Fibroblast of mammary gland (primary cell): ENCODE measurements at regions not wholly inside any gene's neighbourhood (a gene's known extent, or its start where the extent isn't known, plus 50 kb on each side); places are given as distances from the start of the nearest gene placed in this dataset.
A peak's percentile ranks its signal among the peaks of the same experiment; 100 is the strongest.

ENCODE experiments used
- DNase-seq: peaks from one replicate; pipeline ENCODE4 v3.0.0-alpha.2; 2010; ENCODE audit warnings: low read depth
- H3K4me3 ChIP-seq: 2 replicates; pipeline ENCODE4 v1.5.1; 2011; ENCODE audit warnings: low read depth, mild to moderate bottlenecking, low read length, moderate library complexity; ENCODE audit not compliant: control insufficient read depth
- TF ChIP-seq, protein P1 (sequence below): conservative IDR thresholded peaks from 2 replicates; pipeline ENCODE4 v1.5.1; 2011; ENCODE audit warnings: low read depth, low read length, inconsistent platforms; ENCODE audit not compliant: control insufficient read depth, insufficient read depth

GRCh38 chr3:154979331-154979730 is 100.8 kb upstream of the MME start:
- TF ChIP-seq, protein P1, sequence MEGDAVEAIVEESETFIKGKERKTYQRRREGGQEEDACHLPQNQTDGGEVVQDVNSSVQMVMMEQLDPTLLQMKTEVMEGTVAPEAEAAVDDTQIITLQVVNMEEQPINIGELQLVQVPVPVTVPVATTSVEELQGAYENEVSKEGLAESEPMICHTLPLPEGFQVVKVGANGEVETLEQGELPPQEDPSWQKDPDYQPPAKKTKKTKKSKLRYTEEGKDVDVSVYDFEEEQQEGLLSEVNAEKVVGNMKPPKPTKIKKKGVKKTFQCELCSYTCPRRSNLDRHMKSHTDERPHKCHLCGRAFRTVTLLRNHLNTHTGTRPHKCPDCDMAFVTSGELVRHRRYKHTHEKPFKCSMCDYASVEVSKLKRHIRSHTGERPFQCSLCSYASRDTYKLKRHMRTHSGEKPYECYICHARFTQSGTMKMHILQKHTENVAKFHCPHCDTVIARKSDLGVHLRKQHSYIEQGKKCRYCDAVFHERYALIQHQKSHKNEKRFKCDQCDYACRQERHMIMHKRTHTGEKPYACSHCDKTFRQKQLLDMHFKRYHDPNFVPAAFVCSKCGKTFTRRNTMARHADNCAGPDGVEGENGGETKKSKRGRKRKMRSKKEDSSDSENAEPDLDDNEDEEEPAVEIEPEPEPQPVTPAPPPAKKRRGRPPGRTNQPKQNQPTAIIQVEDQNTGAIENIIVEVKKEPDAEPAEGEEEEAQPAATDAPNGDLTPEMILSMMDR = no peak
- no peak for DNase-seq

DNA sequence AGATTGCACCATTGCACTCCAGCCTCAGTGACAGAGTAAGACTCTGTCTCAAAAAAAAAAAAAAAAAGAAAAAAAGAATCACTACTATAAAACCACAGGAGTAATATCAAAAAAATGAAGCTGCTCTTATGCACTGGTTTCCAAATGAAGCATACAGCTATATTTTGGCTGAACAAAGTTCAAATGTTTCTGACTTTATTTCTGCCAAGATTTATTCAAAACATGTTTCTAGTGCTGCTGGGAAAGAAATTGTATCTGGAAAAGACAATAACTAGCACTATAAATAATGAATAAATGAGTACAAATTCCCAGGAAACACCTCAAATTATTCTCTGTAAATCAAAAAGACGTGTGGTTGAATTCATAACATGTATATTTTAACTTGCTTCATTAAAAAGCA is 102.5 kb upstream of the MME start:
- no peak overlapping the region for H3K4me3 ChIP-seq
- TF ChIP-seq, protein P1 = no peak
- no peak for DNase-seq

More at GRCh38 chr3:154979331-154979730, 100.8 kb upstream of the MME start:
- no peak overlapping the region for H3K4me3 ChIP-seq

DNA sequence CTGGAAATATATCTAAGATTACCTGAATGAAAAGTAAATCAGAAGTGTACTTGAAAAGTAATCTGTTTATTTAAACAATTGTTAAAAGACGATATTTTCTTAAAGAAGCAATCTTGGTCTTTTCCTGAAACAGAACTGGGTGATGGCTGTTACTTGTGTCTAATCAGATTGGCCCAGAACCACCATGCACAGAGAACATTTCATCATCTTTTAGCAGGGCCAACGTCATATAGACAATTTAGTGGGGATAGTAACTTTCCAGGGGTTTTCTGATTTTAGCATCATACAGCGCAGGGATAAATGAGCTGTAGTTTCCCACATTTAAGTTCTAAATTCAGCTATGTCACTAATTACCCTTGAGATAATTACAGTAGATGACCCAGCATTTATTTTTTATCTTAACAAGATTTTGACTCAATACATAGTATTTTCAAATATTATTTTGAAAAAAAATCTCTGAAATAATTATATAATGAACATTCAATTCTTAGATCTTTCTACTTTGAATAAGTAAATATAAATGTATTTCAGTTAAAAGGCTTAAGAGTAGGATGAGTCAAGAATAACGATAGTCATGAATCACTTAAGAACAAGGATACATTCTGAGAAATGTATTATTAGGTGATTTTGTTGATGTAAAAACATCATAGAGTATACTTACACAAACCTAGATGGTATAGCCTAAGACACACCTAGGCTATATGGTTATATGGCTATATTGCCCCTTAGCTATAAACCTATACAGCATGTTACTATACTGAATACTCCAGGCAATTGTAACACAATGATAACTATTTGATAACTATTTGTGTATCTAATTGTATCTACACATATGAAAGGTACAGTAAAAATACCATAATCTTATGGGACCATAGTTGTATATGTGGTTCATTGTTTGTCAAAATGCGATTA is 103.8 kb upstream of the MME start:
- TF ChIP-seq, protein P1 = no peak
- DNase-seq = no peak
- no peak overlapping the region for H3K4me3 ChIP-seq

DNA sequence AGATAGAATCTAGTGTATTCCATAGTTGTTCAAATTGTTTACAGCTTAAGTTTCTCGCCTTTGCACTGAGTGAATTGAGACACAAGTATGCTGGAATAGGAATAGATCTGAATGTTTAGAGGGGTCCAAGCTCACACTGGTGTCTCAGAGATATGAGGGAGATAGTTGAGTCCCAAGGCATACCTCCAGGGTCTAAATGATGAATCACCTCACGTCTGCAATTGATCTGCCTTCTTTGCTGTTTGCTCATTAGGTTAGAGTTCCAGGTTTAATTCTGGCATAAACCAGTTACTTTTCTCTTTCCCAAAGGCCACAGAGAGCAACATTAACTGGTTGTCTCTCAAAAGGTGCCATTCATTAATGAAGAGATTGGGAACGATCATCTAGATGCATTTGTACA is 106.3 kb upstream of the MME start:
- TF ChIP-seq, protein P1 = no peak
- no peak overlapping the region for H3K4me3 ChIP-seq
- DNase-seq = no peak

DNA sequence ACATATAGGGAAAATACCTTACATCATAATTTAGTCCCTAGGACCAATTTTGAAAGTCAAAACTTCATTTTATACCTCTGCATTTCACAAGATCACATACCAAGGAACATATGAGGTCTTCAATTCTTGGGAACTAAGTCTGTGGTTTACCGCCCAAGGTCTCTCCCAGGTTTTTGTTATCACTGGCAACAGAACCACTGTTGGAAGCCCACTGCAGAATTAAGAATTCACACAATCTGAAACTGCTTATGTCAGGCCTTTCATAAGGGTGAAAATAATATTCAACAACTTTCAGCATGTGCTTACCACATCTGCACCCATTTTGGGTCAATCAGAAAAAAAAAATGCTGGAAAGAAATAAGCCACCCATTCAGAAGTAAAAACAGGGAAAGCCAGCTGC is 107.2 kb upstream of the MME start:
- TF ChIP-seq, protein P1 = no peak
- H3K4me3 ChIP-seq = no peak overlapping the region
- peak; percentile 79 for DNase-seq

GRCh38 chr3:154971771-154972326 is 108.3 kb upstream of the MME start:
- TF ChIP-seq, protein P1 = no peak
- DNase-seq = peak; percentile 82
- no peak overlapping the region for H3K4me3 ChIP-seq
